NCI-H1048 (cell line): ENCODE measurements at regions not wholly inside any gene's neighbourhood (a gene's known extent, or its start where the extent isn't known, plus 50 kb on each side); places are given as distances from the start of the nearest gene placed in this dataset.
"Not testable (repeated sequence)": the region's sequence is repeated elsewhere in the genome, so short reads cannot be mapped to it uniquely, and the experiment has no call there.

ENCODE experiments used
- DNase-seq: peaks from one replicate; lab custom pipeline; 2025; lab: John Stamatoyannopoulos, UW

DNA sequence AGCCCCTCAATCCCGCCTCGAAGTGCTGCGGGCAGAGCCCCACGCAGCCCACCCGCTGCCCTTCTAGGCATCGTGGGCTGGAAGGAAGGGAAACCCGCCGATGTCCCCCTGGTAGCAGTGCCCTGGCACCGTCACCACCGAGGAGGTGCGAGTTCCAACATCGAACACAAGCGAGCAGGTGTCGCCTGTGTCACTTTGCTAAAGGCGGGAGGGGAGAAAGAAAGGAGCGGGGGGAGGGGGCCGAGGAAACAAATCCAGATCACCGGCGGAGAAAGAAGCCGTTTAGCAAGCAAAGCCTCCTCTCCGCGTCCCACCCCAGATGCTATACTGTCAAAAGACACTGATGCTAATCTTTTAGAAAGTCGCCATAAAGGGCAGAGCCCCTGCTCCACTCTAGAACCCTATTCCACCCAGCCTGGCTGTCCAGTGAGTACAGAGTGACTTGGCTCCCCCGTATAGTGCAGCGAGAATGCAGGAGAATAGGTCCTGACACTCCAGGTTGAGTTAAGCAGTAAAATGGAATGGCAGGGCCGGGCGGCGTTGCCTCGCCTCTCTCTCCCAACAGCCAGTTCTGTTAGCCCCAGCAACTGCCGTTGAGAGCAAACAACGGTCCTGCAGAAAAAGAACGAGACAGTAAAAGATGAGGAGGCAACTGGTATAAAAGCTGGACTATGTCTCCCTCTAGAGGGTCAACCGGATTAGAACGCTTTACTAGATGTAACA is 67.9 kb upstream of the USP15 start:
- peak; percentile 71 for DNase-seq

GRCh38 chr12:62192903-62193250 is 67.3 kb upstream of the USP15 start:
- DNase-seq: no peak

- no peak for DNase-seq
These were observed 66.2 kb upstream of the USP15 start for GRCh38 chr12:62194031-62194430.

GRCh38 chr12:62194616-62195015 is 65.6 kb upstream of the USP15 start:
- no peak for DNase-seq

DNA sequence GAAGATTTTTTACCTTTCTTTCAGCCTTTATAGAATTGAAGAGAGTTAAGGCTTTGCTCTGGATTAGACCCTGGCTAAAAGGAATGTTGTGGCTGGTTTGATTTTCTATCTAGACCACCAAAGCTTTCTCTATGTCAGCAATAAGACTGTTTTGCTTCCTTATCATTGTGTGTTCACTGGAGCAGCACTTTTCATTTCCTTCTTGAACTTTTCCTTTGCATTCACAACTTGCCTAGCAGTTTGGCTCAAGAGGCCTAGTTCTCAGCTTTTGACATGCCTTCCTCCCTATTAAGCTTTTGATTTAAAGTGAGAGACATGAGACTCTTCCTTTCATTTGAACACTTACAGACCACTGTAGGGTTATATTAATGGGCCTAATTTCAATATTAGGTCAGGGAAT is 64.1 kb upstream of the USP15 start:
- DNase-seq: no peak

DNA sequence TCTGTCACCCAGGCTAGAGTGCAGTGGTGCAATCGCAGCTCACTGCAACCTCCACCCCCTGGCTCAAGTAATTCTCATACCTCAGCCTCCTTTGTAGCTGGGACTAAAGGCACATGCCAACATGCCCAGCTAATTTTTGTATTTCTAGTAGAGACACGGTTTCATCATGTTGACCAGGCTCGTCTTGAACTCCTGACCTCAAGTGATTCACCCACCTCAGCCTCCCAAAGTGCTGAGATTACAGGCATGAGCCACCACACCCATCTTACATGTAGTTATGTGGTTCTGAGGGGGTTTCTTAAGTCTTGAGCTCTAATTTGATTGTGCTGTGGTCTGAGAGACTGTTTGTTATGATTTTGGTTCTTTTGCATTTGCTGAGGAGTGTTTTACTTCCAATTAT is 57.3 kb upstream of the USP15 start:
- not testable (repeated sequence) for DNase-seq

GRCh38 chr12:62205346-62205745 is 54.9 kb upstream of the USP15 start:
- DNase-seq: no peak

DNA sequence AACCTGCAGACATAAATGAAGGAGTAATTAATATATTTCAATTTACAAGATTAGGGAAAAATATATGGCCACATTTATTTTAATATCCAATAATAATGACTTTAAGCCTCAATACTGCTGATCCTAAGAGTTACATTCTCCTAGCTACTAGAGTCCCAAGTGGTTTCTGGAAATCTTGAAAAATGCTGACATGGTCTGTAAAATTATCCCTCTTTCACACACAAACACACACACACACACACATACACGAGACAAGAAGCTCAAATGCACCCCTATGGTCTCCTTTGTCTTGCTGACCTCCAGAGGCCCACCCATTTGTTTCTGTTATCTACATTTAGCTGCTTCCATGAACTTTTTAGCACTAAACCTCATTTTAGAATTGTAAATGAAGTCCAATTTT is 53.0 kb upstream of the USP15 start:
- DNase-seq: no peak
